ENCODE measurements at regions not wholly inside any gene's neighbourhood (a gene's known extent, or its start where the extent isn't known, plus 50 kb on each side); places are given as distances from the start of the nearest gene placed in this dataset.

DNA sequence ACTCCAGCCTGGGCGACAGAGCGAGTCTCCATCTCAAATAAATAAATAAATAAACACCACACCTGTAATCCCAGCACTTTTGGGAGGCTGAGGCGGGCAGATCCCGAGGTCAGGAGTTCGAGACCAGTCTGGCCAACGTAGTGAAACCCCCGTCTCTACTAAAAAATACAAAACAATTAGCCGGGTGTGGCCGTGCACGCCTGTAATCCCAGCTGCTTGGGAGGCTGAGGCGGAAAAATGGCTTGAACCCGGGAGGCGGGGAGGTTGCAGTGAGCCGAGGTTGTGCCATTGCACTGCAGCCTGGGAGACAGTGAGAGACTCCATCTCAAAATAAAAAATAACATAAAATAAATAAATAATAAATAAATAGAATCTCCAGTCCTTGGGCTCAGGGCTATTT is 185.8 kb downstream of the SHOX start:
- no peak for TF ChIP-seq POLR2A (IDR thresholded peaks at IDR 0.05)
- TF ChIP-seq, protein P1, sequence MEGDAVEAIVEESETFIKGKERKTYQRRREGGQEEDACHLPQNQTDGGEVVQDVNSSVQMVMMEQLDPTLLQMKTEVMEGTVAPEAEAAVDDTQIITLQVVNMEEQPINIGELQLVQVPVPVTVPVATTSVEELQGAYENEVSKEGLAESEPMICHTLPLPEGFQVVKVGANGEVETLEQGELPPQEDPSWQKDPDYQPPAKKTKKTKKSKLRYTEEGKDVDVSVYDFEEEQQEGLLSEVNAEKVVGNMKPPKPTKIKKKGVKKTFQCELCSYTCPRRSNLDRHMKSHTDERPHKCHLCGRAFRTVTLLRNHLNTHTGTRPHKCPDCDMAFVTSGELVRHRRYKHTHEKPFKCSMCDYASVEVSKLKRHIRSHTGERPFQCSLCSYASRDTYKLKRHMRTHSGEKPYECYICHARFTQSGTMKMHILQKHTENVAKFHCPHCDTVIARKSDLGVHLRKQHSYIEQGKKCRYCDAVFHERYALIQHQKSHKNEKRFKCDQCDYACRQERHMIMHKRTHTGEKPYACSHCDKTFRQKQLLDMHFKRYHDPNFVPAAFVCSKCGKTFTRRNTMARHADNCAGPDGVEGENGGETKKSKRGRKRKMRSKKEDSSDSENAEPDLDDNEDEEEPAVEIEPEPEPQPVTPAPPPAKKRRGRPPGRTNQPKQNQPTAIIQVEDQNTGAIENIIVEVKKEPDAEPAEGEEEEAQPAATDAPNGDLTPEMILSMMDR (IDR thresholded peaks at IDR 0.05): no peak

Measured in breast epithelium (tissue), 3 donors.